H9 (cell line): ENCODE measurements at regions not wholly inside any gene's neighbourhood (a gene's known extent, or its start where the extent isn't known, plus 50 kb on each side); places are given as distances from the start of the nearest gene placed in this dataset.

ENCODE experiments used
- DNase-seq: peaks from one replicate; pipeline ENCODE4 v3.0.0-alpha.2; 2017
- H2AFZ ChIP-seq: one replicate; pipeline ENCODE4 v1.6.1; 2013; ENCODE audit warnings: mild to moderate bottlenecking, low read length, control low read depth, moderate library complexity
- H2AK5ac ChIP-seq: 2 replicates; pipeline ENCODE4 v1.6.1; 2013; ENCODE audit warnings: low read length, control low read depth, mixed read lengths; ENCODE audit not compliant: insufficient read length
- H2BK120ac ChIP-seq: one replicate; pipeline ENCODE4 v1.6.1; 2013; ENCODE audit warnings: low read depth, mild to moderate bottlenecking, low read length, control low read depth, inconsistent platforms; ENCODE audit not compliant: poor library complexity, severe bottlenecking
- H2BK12ac ChIP-seq: 2 replicates; pipeline ENCODE4 v1.6.1; 2013; ENCODE audit warnings: low read length, control low read depth, mixed read lengths, low read depth; ENCODE audit not compliant: insufficient read length
- H2BK15ac ChIP-seq: 2 replicates; pipeline ENCODE4 v1.6.1; 2013; ENCODE audit warnings: low read depth, low read length, control low read depth
- H2BK20ac ChIP-seq: one replicate; pipeline ENCODE4 v1.6.1; 2013; ENCODE audit warnings: low read depth, mild to moderate bottlenecking, low read length, control low read depth, inconsistent platforms; ENCODE audit not compliant: poor library complexity, severe bottlenecking
- H2BK5ac ChIP-seq: 2 replicates; pipeline ENCODE4 v1.6.1; 2013; ENCODE audit warnings: low read length, control low read depth, mixed read lengths; ENCODE audit not compliant: insufficient read length
- H3K14ac ChIP-seq: 2 replicates; pipeline ENCODE4 v1.6.1; 2013; ENCODE audit warnings: low read length, control low read depth; ENCODE audit not compliant: insufficient read depth
- H3K18ac ChIP-seq: 2 replicates; pipeline ENCODE4 v1.6.1; 2013; ENCODE audit warnings: low read depth, mild to moderate bottlenecking, mixed read lengths, low read length, control low read depth; ENCODE audit not compliant: insufficient read length
- H3K23ac ChIP-seq: 2 replicates; pipeline ENCODE4 v1.6.1; 2013; ENCODE audit warnings: low read length, control low read depth, mixed read lengths, low read depth; ENCODE audit not compliant: insufficient read length
- H3K23me2 ChIP-seq: 2 replicates; pipeline ENCODE4 v1.6.1; 2013; ENCODE audit warnings: low read depth, mild to moderate bottlenecking, mixed read lengths, low read length, control low read depth; ENCODE audit not compliant: insufficient read length, poor library complexity, severe bottlenecking
- H3K27ac ChIP-seq: 2 replicates; pipeline ENCODE4 v1.5.1; 2013; ENCODE audit warnings: low read length, control low read depth, mixed read lengths, low read depth; ENCODE audit not compliant: insufficient read length
- H3K27me3 ChIP-seq: 2 replicates; pipeline ENCODE4 v1.6.1; 2013; ENCODE audit warnings: low read length, control low read depth, inconsistent platforms; ENCODE audit not compliant: insufficient read depth
- H3K4ac ChIP-seq: 2 replicates; pipeline ENCODE4 v1.6.1; 2013; ENCODE audit warnings: low read depth, mild to moderate bottlenecking, control low read depth, inconsistent platforms, low read length, moderate library complexity
- H3K4me1 ChIP-seq: 2 replicates; pipeline ENCODE4 v1.6.1; 2013; ENCODE audit warnings: low read length, control low read depth, inconsistent platforms; ENCODE audit not compliant: insufficient read depth
- H3K4me2 ChIP-seq: 2 replicates; pipeline ENCODE4 v1.6.1; 2013; ENCODE audit warnings: low read length, control low read depth, mixed read lengths; ENCODE audit not compliant: insufficient read length, insufficient read depth
- H3K56ac ChIP-seq: 2 replicates; pipeline ENCODE4 v1.6.1; 2013; ENCODE audit warnings: low read depth, mild to moderate bottlenecking, mixed read lengths, low read length, control low read depth; ENCODE audit not compliant: insufficient read length
- H3K79me1 ChIP-seq: 2 replicates; pipeline ENCODE4 v1.6.1; 2013; ENCODE audit warnings: low read depth, mild to moderate bottlenecking, moderate library complexity, low read length, control low read depth, inconsistent platforms; ENCODE audit not compliant: insufficient read depth, poor library complexity, severe bottlenecking
- H3K79me2 ChIP-seq: 2 replicates; pipeline ENCODE4 v1.6.1; 2013; ENCODE audit warnings: low read length, control low read depth, inconsistent platforms; ENCODE audit not compliant: insufficient read depth
- H3K9ac ChIP-seq: 2 replicates; pipeline ENCODE4 v1.6.1; 2013; ENCODE audit warnings: low read length, control low read depth, mixed read lengths; ENCODE audit not compliant: insufficient read length; ENCODE audit errors: extremely low read depth
- H3K9me3 ChIP-seq: one replicate; pipeline ENCODE4 v1.6.1; 2013; ENCODE audit warnings: low read depth, low read length, inconsistent platforms; ENCODE audit not compliant: control insufficient read depth
- H3T11ph ChIP-seq: one replicate; pipeline ENCODE4 v1.6.1; 2013; ENCODE audit warnings: mild to moderate bottlenecking, low read length, control low read depth, inconsistent platforms
- H4K20me1 ChIP-seq: one replicate; pipeline ENCODE4 v1.6.1; 2013; ENCODE audit not compliant: control insufficient read depth, insufficient read length, insufficient read depth
- H4K5ac ChIP-seq: 2 replicates; pipeline ENCODE4 v1.6.1; 2013; ENCODE audit warnings: low read depth, mild to moderate bottlenecking, mixed read lengths, low read length, control low read depth; ENCODE audit not compliant: insufficient read length
- H4K8ac ChIP-seq: replicated peaks from 2 replicates; pipeline ENCODE4 v1.6.1; 2013; ENCODE audit warnings: low read length, control low read depth, mixed read lengths, low read depth; ENCODE audit not compliant: insufficient read length
- H4K91ac ChIP-seq: 2 replicates; pipeline ENCODE4 v1.6.1; 2013; ENCODE audit warnings: low read depth, mild to moderate bottlenecking, moderate library complexity, mixed read lengths, low read length, control low read depth; ENCODE audit not compliant: insufficient read length
- H3K27ac Mint-ChIP-seq, 3 experiments: 2 replicates in 2 of 3; 3 replicates in 1 of 3; pipeline ENCODE4 v1.8.0; 2020 to 2021; ENCODE audit warnings: mixed read lengths in 3 of 3, mild to moderate bottlenecking in 1 of 3, moderate library complexity in 1 of 3
- H3K27me3 Mint-ChIP-seq: 2 replicates; pipeline ENCODE4 v1.8.0; 2021; ENCODE audit warnings: low read depth, mild to moderate bottlenecking, moderate library complexity, mixed read lengths
- H3K36me3 Mint-ChIP-seq, 3 experiments: 2 replicates in 2 of 3; 3 replicates in 1 of 3; pipeline ENCODE4 v1.8.0; 2020 to 2021; ENCODE audit warnings: low read depth in 3 of 3, mixed read lengths in 3 of 3; ENCODE audit not compliant: insufficient read depth in 1 of 3
- H3K4me1 Mint-ChIP-seq, 2 experiments: 2 replicates each; pipeline ENCODE4 v1.8.0; 2020; ENCODE audit warnings: mixed read lengths in 2 of 2
- H3K4me3 Mint-ChIP-seq, 2 experiments: 2 replicates in 1 of 2; 3 replicates in 1 of 2; pipeline ENCODE4 v1.8.0; 2020 to 2021; ENCODE audit warnings: mild to moderate bottlenecking in 2 of 2, mixed read lengths in 2 of 2, moderate library complexity in 1 of 2
- H3K9me3 Mint-ChIP-seq, 2 experiments: 2 replicates in 1 of 2; 3 replicates in 1 of 2; pipeline ENCODE4 v1.8.0; 2020; ENCODE audit warnings: mild to moderate bottlenecking in 2 of 2, mixed read lengths in 2 of 2, moderate library complexity in 1 of 2
- WGBS: extraction: QIAGEN DNeasy Blood & Tissue Kit; methylation state at CpG from one replicate; pipeline ENCODE4 v1.1.7; 2013; ENCODE audit warnings: missing lambda C conversion rate, low lambda C conversion rate, mixed read lengths; ENCODE audit not compliant: insufficient read length; ENCODE audit errors: extremely low coverage; 5-methylcytosine and 5-hydroxymethylcytosine counted together
- TF ChIP-seq, protein P1 (sequence below): fragments of 200-600 bp; sonication (generic); conservative IDR thresholded peaks from 3 replicates; pipeline ENCODE4 v1.8.0; 2021; ENCODE audit warnings: antibody characterized with exemption, mild to moderate bottlenecking

DNA sequence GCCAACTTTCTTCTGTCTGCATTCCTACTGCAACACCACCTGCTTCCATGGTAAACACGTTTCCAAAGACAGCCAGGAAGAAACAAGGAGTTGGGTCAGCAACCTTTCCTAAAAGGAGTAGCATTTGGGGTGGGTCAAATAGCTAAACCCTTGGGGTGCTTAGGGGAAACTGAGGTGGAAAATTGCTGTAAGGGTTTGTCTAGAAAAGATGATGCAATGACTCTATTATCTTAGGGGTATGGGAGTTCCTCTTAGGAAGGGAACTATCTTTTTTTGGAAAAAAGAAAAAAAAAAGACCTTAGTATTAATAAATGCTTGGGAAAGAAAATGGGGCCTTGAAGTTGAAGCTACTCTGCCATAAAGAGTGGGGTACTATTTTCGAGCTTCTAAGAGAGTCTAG lies 86.1 kb upstream of the POMGNT2 start:
- H3K18ac ChIP-seq: no peak overlapping the region

More for the DNA sequence above, 86.1 kb upstream of the POMGNT2 start:
- no peak overlapping the region for H3K56ac ChIP-seq
- no peak overlapping the region for H2AFZ ChIP-seq
- no peak overlapping the region for H2BK120ac ChIP-seq
- H4K91ac ChIP-seq: no peak overlapping the region
- H3K4ac ChIP-seq: no peak overlapping the region
- TF ChIP-seq, protein P1, sequence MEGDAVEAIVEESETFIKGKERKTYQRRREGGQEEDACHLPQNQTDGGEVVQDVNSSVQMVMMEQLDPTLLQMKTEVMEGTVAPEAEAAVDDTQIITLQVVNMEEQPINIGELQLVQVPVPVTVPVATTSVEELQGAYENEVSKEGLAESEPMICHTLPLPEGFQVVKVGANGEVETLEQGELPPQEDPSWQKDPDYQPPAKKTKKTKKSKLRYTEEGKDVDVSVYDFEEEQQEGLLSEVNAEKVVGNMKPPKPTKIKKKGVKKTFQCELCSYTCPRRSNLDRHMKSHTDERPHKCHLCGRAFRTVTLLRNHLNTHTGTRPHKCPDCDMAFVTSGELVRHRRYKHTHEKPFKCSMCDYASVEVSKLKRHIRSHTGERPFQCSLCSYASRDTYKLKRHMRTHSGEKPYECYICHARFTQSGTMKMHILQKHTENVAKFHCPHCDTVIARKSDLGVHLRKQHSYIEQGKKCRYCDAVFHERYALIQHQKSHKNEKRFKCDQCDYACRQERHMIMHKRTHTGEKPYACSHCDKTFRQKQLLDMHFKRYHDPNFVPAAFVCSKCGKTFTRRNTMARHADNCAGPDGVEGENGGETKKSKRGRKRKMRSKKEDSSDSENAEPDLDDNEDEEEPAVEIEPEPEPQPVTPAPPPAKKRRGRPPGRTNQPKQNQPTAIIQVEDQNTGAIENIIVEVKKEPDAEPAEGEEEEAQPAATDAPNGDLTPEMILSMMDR: no peak
- H3K23me2 ChIP-seq: no peaks in the 10 kb centered on the region
- no peak overlapping the region for H2BK5ac ChIP-seq
- no peak overlapping the region for H4K8ac ChIP-seq
- no peak overlapping the region for H2AK5ac ChIP-seq
- H3K4me3 Mint-ChIP-seq: no peak overlapping the region
- no peak overlapping the region for H2BK20ac ChIP-seq
- H3K23ac ChIP-seq: no peak overlapping the region
- no peaks in the 10 kb centered on the region for H3K79me1 ChIP-seq
- no peak overlapping the region for H3K27ac ChIP-seq
- no peaks in the 10 kb centered on the region for H3K79me2 ChIP-seq
- no peak overlapping the region for H2BK15ac ChIP-seq
- H3K27me3 ChIP-seq: no peaks in the 10 kb centered on the region
- no peak for DNase-seq
- no peak overlapping the region for H3K14ac ChIP-seq
- H3K4me1 ChIP-seq: no peaks in the 10 kb centered on the region
- H3K36me3 Mint-ChIP-seq: no peaks in the 10 kb centered on the region
- peaks cover 18% of the 10 kb centered on the region for H3K27me3 Mint-ChIP-seq
- no peak overlapping the region for H4K5ac ChIP-seq
- H3K4me1 Mint-ChIP-seq: peaks cover 0 to 4% of the 10 kb centered on the region in 2 experiments; a peak in 2 of 4 replicates
- H4K20me1 ChIP-seq: no peaks in the 10 kb centered on the region
- H3K9me3 Mint-ChIP-seq: no peaks in the 10 kb centered on the region; a peak in 2 of 5 replicates
- H3K27ac Mint-ChIP-seq: no peak overlapping the region
- no peak overlapping the region for H3K4me2 ChIP-seq
- H2BK12ac ChIP-seq: no peak overlapping the region
- no CpG with 5 or more reads among the region's 2 CpGs for WGBS
- H3K9me3 ChIP-seq: no peaks in the 10 kb centered on the region
- no peak overlapping the region for H3T11ph ChIP-seq
- no peak overlapping the region for H3K9ac ChIP-seq
